ENCODE measurements at regions not wholly inside any gene's neighbourhood (a gene's known extent, or its start where the extent isn't known, plus 50 kb on each side); places are given as distances from the start of the nearest gene placed in this dataset.
"Not testable (repeated sequence)": the region's sequence is repeated elsewhere in the genome, so short reads cannot be mapped to it uniquely, and the experiment has no call there.

GRCh38 chrX:142742581-142742980 lies 283.1 kb upstream of the SPANXN4 start:
- DNase-seq (ENCODE audit: low read depth in 3 of 3, low spot score in 2 of 3), result no peak

GRCh38 chrX:142733327-142733726 lies 292.4 kb upstream of the SPANXN4 start:
- DNase-seq (ENCODE audit: low read depth in 3 of 3, low spot score in 2 of 3), result no peak

- DNase-seq (ENCODE audit: low read depth in 3 of 3, low spot score in 2 of 3), result no peak
Measured at GRCh38 chrX:142711796-142712290, 313.9 kb upstream of the SPANXN4 start.

GRCh38 chrX:142702749-142703148 lies 323.0 kb upstream of the SPANXN4 start:
- no peak for DNase-seq (ENCODE audit: low read depth in 3 of 3, low spot score in 2 of 3)

- no peak for DNase-seq (ENCODE audit: low read depth in 3 of 3, low spot score in 2 of 3)
Measured at GRCh38 chrX:142688256-142688655, 337.5 kb upstream of the SPANXN4 start.

- no peak for DNase-seq (ENCODE audit: low read depth in 3 of 3, low spot score in 2 of 3)
Measured at GRCh38 chrX:142686653-142687283, 339.0 kb upstream of the SPANXN4 start.

GRCh38 chrX:142686206-142686605 lies 339.5 kb upstream of the SPANXN4 start:
- no peak for DNase-seq (ENCODE audit: low read depth in 3 of 3, low spot score in 2 of 3)

- no peak for DNase-seq (ENCODE audit: low read depth in 3 of 3, low spot score in 2 of 3)
Measured at GRCh38 chrX:142680038-142680437, 345.7 kb upstream of the SPANXN4 start.

GRCh38 chrX:142671036-142671435 lies 354.7 kb upstream of the SPANXN4 start:
- no peak for DNase-seq (ENCODE audit: low read depth in 3 of 3, low spot score in 2 of 3)

GRCh38 chrX:142663330-142664095 lies 362.2 kb upstream of the SPANXN4 start:
- DNase-seq (ENCODE audit: low read depth in 3 of 3, low spot score in 2 of 3), result no peak

- DNase-seq (ENCODE audit: low read depth in 3 of 3, low spot score in 2 of 3), result no peak
Measured at GRCh38 chrX:142661696-142662095, 364.0 kb upstream of the SPANXN4 start.

- DNase-seq (ENCODE audit: low read depth in 3 of 3, low spot score in 2 of 3), result no peak
Measured at GRCh38 chrX:142655507-142655906, 370.2 kb upstream of the SPANXN4 start.

GRCh38 chrX:142637206-142637605 lies 388.5 kb upstream of the SPANXN4 start:
- DNase-seq (ENCODE audit: low read depth in 3 of 3, low spot score in 2 of 3), result no peak

- DNase-seq (ENCODE audit: low read depth in 3 of 3, low spot score in 2 of 3), result no peak
Measured at GRCh38 chrX:142616636-142617035, 409.1 kb upstream of the SPANXN4 start.

GRCh38 chrX:142613403-142613802 lies 408.3 kb upstream of the MAGEC2 start:
- no peak for DNase-seq (ENCODE audit: low read depth in 3 of 3, low spot score in 2 of 3)

GRCh38 chrX:142606629-142607028 lies 401.5 kb upstream of the MAGEC2 start:
- not testable (repeated sequence) for DNase-seq (ENCODE audit: low read depth in 3 of 3, low spot score in 2 of 3)

GRCh38 chrX:142601792-142602191 lies 396.7 kb upstream of the MAGEC2 start:
- no peak for DNase-seq (ENCODE audit: low read depth in 3 of 3, low spot score in 2 of 3)

GRCh38 chrX:142593361-142593862 lies 388.3 kb upstream of the MAGEC2 start:
- DNase-seq (ENCODE audit: low read depth in 3 of 3, low spot score in 2 of 3), result no peak

- DNase-seq (ENCODE audit: low read depth in 3 of 3, low spot score in 2 of 3), result no peak
Measured at GRCh38 chrX:142576615-142577014, 371.5 kb upstream of the MAGEC2 start.

- DNase-seq (ENCODE audit: low read depth in 3 of 3, low spot score in 2 of 3), result no peak
Measured at GRCh38 chrX:142549923-142550322, 344.8 kb upstream of the MAGEC2 start.

- no peak for DNase-seq (ENCODE audit: low read depth in 3 of 3, low spot score in 2 of 3)
Measured at GRCh38 chrX:142505839-142506238, 300.7 kb upstream of the MAGEC2 start.

Measured in right renal cortex interstitium (tissue), 3 donors.